Activated CD4-positive, alpha-beta T cell treated with anti-CD3 and anti-CD28 coated beads, Interleukin-2, Interleukin-4, amounts not matched to agents 100 ng/mL and 50 ng/mL, durations not matched to agents 16 hours and 8 hours (primary cell): ENCODE measurements at regions not wholly inside any gene's neighbourhood (a gene's known extent, or its start where the extent isn't known, plus 50 kb on each side); places are given as distances from the start of the nearest gene placed in this dataset.
"Not testable (repeated sequence)": the region's sequence is repeated elsewhere in the genome, so short reads cannot be mapped to it uniquely, and the experiment has no call there.

Experiments
- DNase-seq: peaks from one replicate; pipeline ENCODE4 v3.0.0-alpha.2; 2020; ENCODE audit warnings: low spot score

DNA sequence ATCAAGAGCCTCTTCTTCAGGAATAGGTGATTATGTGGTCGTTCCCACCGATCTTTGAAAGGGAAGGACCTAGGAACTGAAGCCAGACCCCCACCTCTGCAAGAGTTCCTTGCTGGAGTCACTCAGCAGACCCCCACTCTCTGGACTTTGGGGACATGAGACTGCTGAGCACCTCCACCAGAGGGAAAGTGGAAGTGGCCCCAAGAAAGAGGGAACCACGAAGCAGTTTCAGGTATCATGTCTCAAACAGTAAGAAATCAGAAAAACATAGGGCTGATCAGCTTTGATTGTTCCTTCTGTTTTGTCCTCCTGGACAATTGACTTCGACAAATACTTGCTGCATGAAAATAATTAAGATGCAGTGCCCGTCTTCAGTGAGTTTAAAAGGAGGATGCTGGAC, 84.2 kb upstream of the ADORA2B start:
- DNase-seq = not testable (repeated sequence)

DNA sequence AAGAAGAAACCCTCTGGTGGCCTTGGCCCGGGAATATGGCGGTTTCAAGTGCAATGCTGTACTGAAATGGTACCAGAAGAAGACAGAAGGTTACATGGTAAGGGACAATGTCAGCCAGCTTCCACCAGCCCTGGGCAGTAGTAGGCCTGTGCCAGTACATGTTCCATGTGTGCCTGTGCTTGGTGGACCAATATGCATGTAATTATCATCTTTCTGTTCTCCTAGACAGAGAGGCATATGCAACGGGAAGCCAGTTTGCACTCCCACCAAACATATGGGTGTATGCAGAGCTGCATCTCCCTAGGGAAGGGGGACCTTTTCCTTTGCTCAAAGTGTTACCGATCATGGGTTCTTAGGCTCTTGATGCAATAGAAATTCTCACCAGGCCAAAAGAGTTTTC, 80.9 kb upstream of the ADORA2B start:
- DNase-seq = not testable (repeated sequence)

DNA sequence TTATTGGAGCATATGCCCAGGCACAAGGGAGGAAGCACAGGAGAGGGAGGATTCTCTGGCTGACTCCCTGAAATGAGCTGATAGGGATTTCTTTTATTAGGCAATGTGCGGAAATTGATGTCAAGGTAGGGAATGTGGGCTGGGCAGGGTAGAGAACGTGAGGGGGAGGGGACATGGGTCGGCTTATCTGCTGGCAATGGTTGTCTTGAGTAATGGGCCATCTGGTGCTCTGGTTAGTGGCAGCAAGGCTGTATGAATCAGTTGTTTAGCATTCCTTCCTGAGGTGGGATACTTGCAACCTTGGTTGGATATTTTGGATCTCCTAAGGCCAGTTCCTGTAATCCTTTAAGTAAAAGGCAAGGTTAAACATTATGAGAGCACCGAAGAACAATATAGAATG, 80.5 kb upstream of the ADORA2B start:
- DNase-seq = not testable (repeated sequence)

DNA sequence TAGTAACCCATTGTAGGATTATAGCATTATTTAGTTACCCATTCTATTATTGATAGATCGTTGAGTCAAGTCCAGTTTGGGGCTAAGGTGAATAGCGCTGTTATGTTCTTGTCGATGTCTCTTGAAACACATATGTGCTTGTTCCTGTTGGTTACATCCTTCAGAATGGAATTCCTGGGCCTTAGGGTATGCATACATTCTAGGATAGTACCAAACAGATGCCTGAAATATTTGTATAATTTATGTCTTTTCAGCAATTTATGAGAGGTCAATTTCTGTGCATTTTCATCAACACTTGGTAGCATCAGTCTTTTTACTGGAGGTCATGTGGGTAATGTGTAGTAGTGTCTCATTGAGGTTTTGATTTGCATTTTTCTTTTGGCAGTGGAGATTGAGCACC, 78.9 kb upstream of the ADORA2B start:
- not testable (repeated sequence) for DNase-seq

DNA sequence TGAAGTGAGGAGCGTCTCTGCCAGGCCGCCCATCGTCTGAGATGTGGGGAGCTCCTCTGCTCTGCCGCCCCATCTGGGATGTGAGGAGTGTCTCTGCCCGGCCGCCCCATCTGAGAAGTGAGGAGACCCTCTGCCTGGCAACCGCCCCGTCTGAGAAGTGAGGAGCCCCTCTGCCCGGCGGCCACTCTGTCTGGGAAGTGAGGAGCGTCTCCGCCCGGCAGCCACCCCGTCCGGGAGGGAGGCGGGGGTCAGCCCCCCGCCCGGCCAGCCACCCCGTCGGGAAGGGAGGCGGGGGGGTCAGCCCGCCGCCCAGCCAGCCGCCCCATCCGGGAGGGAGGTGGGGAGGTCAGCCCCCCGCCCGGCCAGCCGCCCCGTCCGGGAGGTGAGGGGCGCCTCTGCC, 77.6 kb upstream of the ADORA2B start:
- not testable (repeated sequence) for DNase-seq

DNA sequence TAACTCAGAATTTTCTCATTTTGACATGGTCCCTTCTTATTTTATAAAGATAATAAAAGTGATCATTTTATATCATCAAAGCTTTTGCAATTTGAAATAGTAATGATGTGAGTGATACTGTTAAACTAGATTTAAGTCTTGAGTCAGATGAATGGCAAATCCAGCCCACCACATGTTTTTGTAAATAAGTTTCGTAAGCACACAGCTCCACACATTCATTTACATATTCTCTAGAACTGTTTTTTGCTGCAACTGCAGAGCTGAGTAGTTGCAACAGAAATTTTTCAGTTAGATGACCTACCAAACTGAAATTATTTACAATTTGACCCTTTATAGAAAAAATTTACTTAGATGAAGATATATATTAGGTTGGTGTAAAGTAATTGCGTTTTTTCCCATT, 75.1 kb upstream of the ADORA2B start:
- not testable (repeated sequence) for DNase-seq

DNA sequence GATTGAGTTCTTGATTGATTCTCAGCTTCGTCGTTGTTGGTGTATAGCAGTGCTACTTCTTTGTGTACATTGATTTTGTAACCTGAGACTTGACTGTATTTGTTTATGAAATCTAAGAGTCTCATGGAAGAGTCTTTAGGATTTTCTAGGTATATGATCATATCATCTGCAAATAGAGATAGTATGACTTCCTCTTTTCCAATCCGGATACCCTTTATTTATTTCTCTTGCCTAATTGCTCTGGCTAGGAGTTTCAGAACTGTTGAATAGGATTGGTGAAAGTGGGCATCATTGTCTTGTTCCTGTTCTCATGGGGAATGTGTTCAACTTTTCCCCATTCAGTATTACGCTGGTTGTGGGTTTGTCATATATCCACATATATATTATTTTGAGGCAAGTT, 72.3 kb upstream of the ADORA2B start:
- DNase-seq = not testable (repeated sequence)

DNA sequence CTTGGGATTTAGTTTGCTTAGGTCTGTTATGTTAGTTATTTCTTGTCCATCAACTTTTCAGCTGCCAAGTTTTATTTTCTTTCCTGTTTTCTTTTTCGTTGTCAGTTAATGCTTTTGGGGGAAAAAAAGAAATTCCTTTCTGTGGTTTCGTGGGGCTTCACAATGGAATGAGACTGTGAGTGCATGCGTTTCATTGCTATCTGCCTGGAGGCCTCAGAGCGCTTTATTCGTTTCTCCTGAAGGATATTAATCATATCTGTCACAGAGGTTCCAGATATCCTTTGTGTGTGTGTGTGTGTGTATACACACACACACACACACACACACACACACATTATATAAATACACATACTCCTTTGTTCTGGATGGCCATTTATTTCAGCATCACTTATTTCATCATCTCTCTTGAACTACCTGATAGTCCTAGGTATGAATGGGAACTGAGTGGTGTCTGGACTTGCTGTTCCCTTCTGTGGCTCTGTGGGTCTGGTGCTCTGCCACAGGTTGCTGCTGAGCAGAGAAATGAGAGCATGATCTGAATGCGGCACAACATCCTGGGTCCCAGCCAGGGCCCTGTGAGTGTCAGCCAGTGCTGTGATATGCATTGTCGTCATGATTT, 66.9 kb upstream of the ADORA2B start:
- DNase-seq = not testable (repeated sequence)

DNA sequence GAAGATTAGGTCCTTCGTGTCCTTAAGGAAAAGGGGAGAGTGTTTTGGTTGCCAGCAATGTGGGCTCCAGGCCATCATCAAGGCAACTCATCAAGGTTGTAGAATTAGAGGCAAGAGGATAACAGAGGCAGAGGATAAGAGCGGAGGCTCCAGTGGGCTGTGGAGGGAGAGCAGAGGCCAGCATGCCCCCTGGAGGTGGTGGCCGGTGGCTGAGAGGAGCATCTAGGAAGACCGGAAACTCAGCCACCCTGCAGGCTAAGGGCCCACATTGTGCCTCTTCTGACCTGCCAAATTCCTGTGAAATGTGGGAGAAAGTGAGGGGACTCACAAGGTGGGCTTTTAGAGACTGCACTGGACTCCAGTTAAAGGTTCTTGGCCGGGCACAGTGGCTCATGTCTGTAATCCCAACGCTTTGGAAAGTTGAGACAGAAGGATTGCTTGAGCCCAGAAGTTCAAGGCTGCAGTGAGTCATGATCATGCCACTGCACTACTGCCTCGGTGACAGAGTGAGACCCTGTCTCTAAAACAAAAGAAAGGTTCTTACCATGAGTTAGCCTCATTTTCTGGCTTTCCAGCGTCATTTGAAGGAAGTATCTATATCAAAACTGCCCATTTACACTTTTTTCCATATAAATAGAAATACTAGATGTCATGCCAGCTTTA, 62.7 kb upstream of the ADORA2B start:
- DNase-seq = no peak

DNA sequence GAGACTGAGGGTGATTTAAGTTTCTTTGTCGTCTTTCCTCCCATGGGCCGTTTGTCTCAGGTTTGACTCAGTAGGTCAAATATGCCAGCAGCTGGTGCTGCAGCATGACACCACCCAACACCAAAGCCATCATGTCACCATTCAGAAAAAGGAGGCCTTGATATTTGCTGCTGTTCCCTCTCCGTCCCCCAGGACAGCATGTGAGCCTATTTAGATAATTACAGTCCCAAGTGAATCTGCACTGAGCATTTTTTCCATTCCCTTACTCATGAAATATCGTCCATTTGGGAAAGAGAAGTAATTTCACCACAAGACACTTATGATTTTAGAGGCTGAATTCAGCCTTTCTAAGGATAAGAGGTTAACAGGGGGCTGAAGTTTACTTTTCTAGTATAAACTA, 62.2 kb upstream of the ADORA2B start:
- DNase-seq = no peak

DNA sequence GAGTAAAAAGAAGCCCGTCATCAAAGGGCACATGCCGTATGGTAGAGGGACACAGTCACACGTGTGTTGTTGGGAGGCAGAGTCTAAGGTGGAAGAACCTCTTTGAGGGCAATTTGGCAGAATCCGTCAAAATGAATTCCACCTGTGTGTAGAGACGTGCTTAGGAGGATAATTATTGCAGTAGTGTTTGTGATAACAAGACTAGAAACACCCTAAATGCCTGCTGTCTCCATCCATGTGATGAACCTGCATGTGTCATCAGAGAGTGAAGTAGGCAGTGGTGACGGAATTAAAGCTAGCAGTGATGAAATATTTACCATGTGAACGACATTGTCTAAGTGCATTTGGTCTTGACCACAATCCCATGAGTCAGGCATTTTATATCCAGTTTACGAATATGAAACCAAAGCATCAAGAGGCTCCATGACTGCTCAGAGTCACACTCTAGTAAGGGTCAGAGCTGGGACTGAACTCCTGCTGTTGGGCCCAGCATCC, 61.3 kb upstream of the ADORA2B start:
- no peak for DNase-seq

DNA sequence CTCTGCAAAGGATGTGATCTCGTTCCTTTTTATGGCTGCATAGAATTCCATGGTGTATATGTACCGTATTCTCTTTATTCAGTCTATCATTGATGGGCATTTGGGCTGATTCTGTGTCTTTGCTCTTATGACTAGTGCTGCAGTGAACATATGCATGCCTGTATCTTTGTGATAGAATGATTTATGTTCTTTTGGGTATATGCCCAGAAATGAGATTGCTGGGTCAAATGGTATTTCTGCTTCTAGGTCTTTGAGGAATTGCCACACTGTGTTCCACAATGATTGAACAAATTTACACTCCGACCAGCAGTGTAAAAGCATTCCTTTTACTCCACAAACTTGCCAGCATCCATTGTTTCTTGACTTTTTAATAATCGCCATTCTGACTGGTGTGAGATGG, 60.2 kb upstream of the ADORA2B start:
- no peak for DNase-seq

DNA sequence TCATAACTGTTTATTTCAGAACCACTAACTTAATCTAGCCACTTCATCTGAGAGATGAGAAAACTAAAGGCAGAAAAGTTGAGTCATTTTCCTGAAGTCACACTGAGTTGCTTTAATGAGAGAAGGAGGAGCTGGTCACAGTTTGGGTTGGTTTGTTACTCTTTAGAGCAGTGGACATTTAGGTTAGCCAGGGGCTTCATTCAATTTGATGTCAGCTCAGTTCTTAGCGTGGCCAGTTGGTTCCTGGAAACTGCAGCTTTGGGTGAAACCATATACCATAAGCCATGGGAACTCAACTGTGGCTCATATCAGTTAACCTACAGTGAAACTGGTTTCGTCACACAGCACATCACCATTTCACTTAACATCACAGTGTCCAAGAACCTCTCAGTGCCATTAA, 59.2 kb upstream of the ADORA2B start:
- DNase-seq = peak; percentile 45

DNA sequence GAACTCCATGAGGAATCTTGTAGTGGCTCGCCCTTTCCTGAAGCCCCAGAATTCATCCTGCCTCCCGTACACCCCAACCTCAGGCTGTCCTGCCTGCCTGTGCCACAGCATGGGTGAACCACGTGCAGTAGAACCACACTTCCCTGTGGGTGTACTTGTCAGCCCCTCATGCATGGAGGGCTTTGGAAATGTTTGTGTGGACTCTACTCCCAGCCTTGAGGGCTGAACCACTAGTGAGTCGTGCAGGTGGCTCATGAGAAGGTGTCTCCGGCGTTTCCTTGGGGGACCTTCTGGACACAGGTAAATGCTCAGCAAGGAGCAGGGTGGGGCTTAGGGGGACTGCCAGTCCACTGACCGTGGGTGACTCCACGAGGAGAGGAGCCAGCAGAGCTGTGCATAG, 58.7 kb upstream of the ADORA2B start:
- no peak for DNase-seq

DNA sequence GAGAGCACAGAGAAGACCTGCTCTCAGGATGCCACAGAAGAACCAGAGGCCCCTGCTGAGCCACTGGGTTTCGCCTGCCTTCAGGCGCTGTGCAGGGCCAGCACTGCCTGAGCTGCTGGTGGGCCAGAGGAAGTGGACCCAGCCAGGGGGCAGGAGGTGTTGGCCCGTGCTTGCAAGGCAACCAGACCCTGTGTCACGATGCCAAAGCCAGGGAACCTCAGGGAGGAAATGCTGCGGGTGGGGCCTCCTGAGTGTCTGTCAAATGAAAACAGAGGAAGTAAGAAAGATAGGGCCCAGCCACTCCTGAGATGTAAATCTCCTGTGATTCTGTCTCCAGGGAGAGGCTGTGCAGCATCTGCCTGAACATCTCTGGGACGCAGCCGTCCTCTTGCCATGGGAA, 58.1 kb upstream of the ADORA2B start:
- no peak for DNase-seq

DNA sequence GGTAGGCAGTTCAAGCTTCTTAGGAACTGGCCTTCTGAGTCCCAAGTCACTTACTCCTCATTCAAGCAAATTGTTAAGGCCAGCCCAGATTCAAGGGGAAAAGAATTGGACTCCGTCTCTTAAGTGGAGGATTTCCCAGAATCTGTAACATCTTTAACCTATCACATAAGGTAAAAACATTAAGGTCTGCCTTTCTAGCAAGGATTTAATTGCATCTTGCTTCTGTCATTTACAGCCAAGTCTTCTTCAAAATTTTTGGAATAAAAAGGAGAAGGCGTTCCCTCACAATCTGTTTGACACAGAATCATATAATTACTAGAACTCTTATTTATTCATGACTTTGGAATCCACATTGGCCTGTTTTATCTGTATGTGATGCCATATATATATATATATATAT, 56.5 kb upstream of the ADORA2B start:
- DNase-seq = no peak

DNA sequence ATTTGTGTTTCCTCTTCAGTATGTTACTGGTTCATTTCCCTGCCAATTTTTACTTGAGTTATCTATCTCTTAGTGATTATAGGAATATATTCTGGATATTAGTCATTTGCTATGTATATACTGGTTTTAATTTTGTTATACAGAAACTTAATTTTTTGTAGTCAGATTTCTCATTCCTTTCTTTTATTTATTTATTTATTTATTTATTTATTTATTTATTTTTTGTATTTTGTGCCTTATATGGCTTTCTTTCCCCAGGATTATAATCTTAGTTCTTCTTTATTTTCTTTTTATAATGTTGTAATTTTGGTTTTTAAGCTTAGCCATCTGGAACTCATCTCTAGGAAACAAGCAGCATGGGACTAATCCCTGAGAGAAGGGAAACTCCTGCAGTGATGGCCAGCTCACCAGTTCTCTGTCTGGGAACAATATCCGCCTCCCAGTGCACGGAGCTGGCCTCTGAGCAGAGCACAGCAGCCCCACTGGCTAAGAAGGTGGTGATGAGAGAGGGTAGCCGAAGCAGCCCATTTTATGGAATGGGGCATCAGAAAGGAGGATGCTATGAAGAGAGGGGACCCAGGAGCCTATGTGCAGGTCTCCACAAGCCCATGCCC, 54.5 kb upstream of the ADORA2B start:
- DNase-seq = no peak

DNA sequence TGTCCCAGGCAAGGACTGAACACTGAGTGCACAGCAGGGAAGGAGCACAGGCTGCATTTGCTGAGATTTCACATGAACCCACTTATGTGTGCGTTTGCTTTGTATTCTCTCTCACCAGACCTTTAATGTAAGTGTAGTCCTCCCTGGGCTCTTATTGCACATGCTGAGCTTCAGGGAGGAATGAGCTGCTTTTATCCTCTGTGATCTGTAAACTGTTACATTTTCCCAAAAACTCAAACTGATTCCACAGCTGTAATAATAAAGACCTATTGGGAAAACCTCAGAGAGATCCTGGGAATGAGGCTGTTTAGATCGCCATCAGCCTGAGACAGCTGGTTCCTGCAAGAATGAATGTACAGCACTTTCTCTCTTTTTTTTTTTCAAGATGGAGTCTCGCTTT, 53.6 kb upstream of the ADORA2B start:
- no peak for DNase-seq

DNA sequence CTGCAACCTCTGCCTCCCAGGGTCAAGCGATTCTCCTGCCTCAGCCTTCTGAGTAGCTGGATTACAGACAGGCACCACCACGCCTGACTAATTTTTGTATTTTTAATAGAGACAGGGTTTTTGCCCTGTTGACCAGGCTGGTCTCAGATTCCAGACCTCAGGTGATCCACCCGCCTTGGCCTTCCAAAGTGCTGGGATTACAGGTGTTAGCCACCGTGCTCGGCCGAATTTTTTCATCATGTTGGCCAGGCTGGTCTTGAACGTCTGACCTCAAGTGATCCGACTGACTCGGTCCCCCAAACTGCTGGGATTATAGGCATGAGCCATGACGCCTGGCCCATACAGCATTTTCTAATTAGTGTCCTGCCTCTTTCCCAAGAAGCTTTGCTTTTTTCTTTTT, 52.7 kb upstream of the ADORA2B start:
- no peak for DNase-seq

DNA sequence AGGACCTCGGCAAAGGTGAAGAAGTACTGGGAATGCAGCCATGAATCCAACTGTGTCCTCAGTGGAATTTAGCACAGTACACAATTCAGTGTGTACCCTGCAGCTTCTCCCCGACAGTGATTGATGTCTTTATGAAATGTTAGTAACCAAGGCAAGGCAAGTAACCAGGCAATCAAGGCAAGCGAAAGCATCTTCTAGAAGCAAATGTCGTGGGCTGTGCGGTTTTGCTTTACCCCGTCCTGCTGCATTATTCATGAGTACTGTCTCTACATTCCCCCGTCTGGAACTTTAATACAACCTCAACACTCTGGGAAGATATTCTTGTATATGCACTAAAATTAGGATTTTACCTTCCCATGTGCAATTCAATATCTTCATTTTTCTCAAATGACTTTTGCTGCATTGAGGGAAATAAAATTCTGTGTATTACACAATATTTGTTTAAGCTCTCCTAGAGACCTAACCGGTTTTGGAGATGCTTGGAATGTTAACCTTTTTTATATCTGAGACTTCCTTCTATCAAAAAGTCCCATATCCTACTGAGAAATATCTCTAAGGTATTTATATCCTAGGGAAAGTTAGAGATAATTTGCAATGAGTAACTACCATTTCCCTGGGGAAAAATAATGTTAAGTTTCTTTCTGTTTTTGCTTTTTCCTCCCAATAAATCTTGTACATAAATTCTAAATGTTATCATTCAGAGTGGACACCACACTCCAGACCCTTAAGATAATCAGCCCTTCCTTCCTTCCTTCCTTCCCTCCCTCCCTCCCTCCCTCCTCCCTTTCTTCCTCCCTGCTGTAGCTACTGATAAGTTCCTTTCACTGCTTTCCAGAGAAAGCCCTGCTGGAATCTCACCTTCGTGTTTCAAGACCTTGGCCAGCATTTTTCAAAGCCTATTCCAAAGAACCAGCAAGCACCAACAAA, 51.9 kb upstream of the ADORA2B start:
- no peak for DNase-seq

DNA sequence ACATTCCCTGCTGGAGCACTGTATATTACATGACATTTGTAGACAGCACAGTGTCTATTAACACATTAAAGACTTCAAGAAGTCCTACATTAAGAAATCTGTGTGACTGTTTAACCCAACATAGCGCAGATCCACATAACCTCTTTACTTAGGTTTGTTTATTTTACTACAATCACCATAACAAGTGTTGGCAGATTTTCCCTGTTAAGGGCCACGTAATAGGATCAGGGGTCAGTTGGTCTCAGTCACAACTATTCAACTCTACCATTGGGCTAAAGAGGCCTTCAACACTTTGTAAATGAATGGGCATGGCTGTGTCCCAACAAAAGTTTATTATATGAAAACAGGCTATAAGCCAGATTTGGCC, 51.3 kb upstream of the ADORA2B start:
- DNase-seq = no peak

DNA sequence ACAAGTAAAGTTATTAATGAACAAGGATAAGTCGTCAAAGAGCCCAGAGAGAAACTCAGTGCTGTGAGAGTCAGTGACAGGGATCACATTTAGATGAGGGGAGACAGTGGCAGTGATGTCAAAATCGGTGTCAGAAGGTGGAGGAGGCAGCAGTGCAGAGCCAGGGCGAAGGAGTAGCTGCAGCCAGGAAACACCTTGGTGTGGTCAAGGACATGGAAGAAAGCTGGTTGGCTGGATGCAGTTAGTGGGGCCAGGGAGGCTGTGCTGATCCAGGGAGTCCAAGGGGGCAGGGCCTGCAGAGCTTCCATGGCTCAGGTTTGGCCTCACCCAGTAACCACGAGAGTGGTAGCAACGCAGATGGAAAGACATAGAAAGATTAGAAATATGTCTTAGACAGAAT, 50.7 kb upstream of the ADORA2B start:
- DNase-seq = no peak
